ENCODE measurements at regions not wholly inside any gene's neighbourhood (a gene's known extent, or its start where the extent isn't known, plus 50 kb on each side); places are given as distances from the start of the nearest gene placed in this dataset.

- TF ChIP-seq CTCF (IDR thresholded peaks at IDR 0.05 in 4 of 5, conservative IDR thresholded peaks at IDR 0.05 in 1 of 5) (no peak), POLR2A (IDR thresholded peaks at IDR 0.05) (no peak)
Measured at GRCh38 chr3:59653405-59654122, 603.7 kb upstream of the CFAP20DC start.

Data from gastrocnemius medialis (tissue), 4 donors.